ENCODE measurements at regions not wholly inside any gene's neighbourhood (a gene's known extent, or its start where the extent isn't known, plus 50 kb on each side); places are given as distances from the start of the nearest gene placed in this dataset.

DNA sequence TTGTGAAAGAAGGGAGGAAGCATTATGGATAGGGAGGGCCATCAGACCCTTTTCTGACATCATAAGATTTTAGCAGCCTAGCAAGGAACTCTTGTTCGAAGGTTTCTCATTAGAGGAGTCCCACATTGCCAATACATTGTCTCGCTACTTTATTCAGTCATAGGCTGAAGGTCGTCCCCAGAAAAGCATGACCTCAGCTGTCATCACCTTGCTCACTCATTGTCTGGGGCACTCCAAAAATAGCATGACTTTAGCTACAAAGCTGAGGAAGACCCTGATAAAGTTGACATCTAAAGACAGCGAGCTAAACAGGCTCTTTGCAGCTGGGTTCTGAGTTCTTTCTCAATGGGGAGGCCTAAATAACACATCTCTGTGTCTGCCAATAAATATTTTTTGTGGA lies 112.4 kb upstream of the PTPRR start:
- TF ChIP-seq, protein P1, sequence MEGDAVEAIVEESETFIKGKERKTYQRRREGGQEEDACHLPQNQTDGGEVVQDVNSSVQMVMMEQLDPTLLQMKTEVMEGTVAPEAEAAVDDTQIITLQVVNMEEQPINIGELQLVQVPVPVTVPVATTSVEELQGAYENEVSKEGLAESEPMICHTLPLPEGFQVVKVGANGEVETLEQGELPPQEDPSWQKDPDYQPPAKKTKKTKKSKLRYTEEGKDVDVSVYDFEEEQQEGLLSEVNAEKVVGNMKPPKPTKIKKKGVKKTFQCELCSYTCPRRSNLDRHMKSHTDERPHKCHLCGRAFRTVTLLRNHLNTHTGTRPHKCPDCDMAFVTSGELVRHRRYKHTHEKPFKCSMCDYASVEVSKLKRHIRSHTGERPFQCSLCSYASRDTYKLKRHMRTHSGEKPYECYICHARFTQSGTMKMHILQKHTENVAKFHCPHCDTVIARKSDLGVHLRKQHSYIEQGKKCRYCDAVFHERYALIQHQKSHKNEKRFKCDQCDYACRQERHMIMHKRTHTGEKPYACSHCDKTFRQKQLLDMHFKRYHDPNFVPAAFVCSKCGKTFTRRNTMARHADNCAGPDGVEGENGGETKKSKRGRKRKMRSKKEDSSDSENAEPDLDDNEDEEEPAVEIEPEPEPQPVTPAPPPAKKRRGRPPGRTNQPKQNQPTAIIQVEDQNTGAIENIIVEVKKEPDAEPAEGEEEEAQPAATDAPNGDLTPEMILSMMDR (IDR thresholded peaks at IDR 0.05 in 8 of 11, conservative IDR thresholded peaks at IDR 0.05 in 3 of 11), result no peak
- TF ChIP-seq POLR2AphosphoS5 (IDR thresholded peaks at IDR 0.05), result no peak

Data from spleen (tissue), 7 donors.